Cardiac muscle cell (in vitro differentiated cells and primary cell): ENCODE measurements at regions not wholly inside any gene's neighbourhood (a gene's known extent, or its start where the extent isn't known, plus 50 kb on each side); places are given as distances from the start of the nearest gene placed in this dataset.

ENCODE experiments used
- DNase-seq, 2 donors: peaks; one replicate each; pipeline versions ENCODE4 v3.0.0 to v3.0.0-alpha.2; 2010 to 2017; ENCODE audit warnings: low read depth in 1 of 2, low spot score in 1 of 2
- H3K27ac ChIP-seq: fragments of 200-600 bp; sonication (generic); 2 replicates; pipeline ENCODE4 v1.5.1; 2016
- H3K27me3 ChIP-seq: fragments of 200-600 bp; sonication (generic); 2 replicates; pipeline ENCODE4 v1.6.0; 2016; ENCODE audit warnings: control low read depth
- H3K36me3 ChIP-seq: fragments of 200-600 bp; sonication (generic); 2 replicates; pipeline ENCODE4 v1.5.1; 2016; ENCODE audit warnings: control low read depth
- H3K4me1 ChIP-seq: fragments of 200-600 bp; sonication (generic); 2 replicates; pipeline ENCODE4 v1.8.1; 2017; ENCODE audit warnings: low read depth, mild to moderate bottlenecking, mixed run types
- H3K4me3 ChIP-seq: fragments of 200-600 bp; sonication (generic); 2 replicates; pipeline ENCODE4 v1.5.1; 2016; ENCODE audit warnings: mild to moderate bottlenecking
- H3K9me3 ChIP-seq: fragments of 200-600 bp; sonication (generic); 2 replicates; pipeline ENCODE4 v1.5.1; 2017; ENCODE audit warnings: low read depth, mild to moderate bottlenecking, control low read depth
- CTCF ChIP-seq: IDR thresholded peaks from 2 replicates; pipeline ENCODE4 v1.5.1; 2012; ENCODE audit warnings: low read depth, mild to moderate bottlenecking, low read length

- no peaks in the 10 kb centered on the region for H3K27me3 ChIP-seq
- no peak for TF ChIP-seq CTCF
- no peak overlapping the region for H3K4me3 ChIP-seq
- H3K27ac ChIP-seq: no peak overlapping the region
- peaks cover 15% of the 10 kb centered on the region for H3K4me1 ChIP-seq
- H3K9me3 ChIP-seq: no peaks in the 10 kb centered on the region
- no peak for DNase-seq
- H3K36me3 ChIP-seq: no peaks in the 10 kb centered on the region
Observed at GRCh38 chr10:128594688-128595087, 468.5 kb upstream of the MKI67 start.

GRCh38 chr10:128596906-128597305 is 470.7 kb upstream of the MKI67 start:
- H3K27me3 ChIP-seq: no peaks in the 10 kb centered on the region
- no peak for DNase-seq
- TF ChIP-seq CTCF: no peak
- H3K4me3 ChIP-seq: no peak overlapping the region
- no peak overlapping the region for H3K27ac ChIP-seq
- H3K4me1 ChIP-seq: peaks cover 31% of the 10 kb centered on the region
- H3K36me3 ChIP-seq: no peaks in the 10 kb centered on the region
- no peaks in the 10 kb centered on the region for H3K9me3 ChIP-seq

- DNase-seq: no peak
- H3K27ac ChIP-seq: peak overlapping the region; percentile 74
- H3K4me1 ChIP-seq: peaks cover 31% of the 10 kb centered on the region
- H3K36me3 ChIP-seq: no peaks in the 10 kb centered on the region
- H3K27me3 ChIP-seq: no peaks in the 10 kb centered on the region
- TF ChIP-seq CTCF: no peak
- no peaks in the 10 kb centered on the region for H3K9me3 ChIP-seq
- H3K4me3 ChIP-seq: no peak overlapping the region
Observed at GRCh38 chr10:128599030-128599429, 472.8 kb upstream of the MKI67 start.

GRCh38 chr10:128599538-128599937 is 473.3 kb upstream of the MKI67 start:
- Histone ChIP-seq H3K27ac (peak overlapping the region; percentile 74), H3K36me3 (no peaks in the 10 kb centered on the region), H3K27me3 (no peaks in the 10 kb centered on the region), H3K9me3 (no peaks in the 10 kb centered on the region), H3K4me3 (no peak overlapping the region), H3K4me1 (peaks cover 31% of the 10 kb centered on the region)
- TF ChIP-seq CTCF: no peak
- peak in 1 of 2 donors; percentile 77 for DNase-seq

GRCh38 chr10:128602183-128602582 is 476.0 kb upstream of the MKI67 start:
- DNase-seq: no peak
- Histone ChIP-seq H3K4me1 (peaks cover 31% of the 10 kb centered on the region), H3K36me3 (no peaks in the 10 kb centered on the region), H3K27ac (no peak overlapping the region), H3K4me3 (no peak overlapping the region), H3K9me3 (no peaks in the 10 kb centered on the region), H3K27me3 (no peaks in the 10 kb centered on the region)
- no peak for TF ChIP-seq CTCF

- H3K27me3 ChIP-seq: no peaks in the 10 kb centered on the region
- H3K36me3 ChIP-seq: no peaks in the 10 kb centered on the region
- H3K27ac ChIP-seq: no peak overlapping the region
- DNase-seq: no peak
- no peak overlapping the region for H3K4me3 ChIP-seq
- H3K4me1 ChIP-seq: peaks cover 23% of the 10 kb centered on the region
- TF ChIP-seq CTCF: no peak
- no peaks in the 10 kb centered on the region for H3K9me3 ChIP-seq
Observed at GRCh38 chr10:128604025-128604424, 477.8 kb upstream of the MKI67 start.
